Trophoblast cell (in vitro differentiated cells and primary cell): ENCODE measurements at regions not wholly inside any gene's neighbourhood (a gene's known extent, or its start where the extent isn't known, plus 50 kb on each side); places are given as distances from the start of the nearest gene placed in this dataset.
A peak's percentile ranks its signal among the peaks of the same experiment; 100 is the strongest.

Source experiments
- DNase-seq, 2 donors: peaks; one replicate each; pipeline ENCODE4 v3.0.0-alpha.2; 2016
- H2AFZ ChIP-seq: 2 replicates; pipeline ENCODE4 v1.6.1; 2013; ENCODE audit warnings: low read length, moderate library complexity, mild to moderate bottlenecking; ENCODE audit not compliant: insufficient read depth, poor library complexity
- H2AK5ac ChIP-seq: 2 replicates; pipeline ENCODE4 v1.6.1; 2013; ENCODE audit warnings: mild to moderate bottlenecking, low read length
- H2BK120ac ChIP-seq: 2 replicates; pipeline ENCODE4 v1.6.1; 2013; ENCODE audit warnings: low read length, mild to moderate bottlenecking, moderate library complexity; ENCODE audit not compliant: insufficient read depth, poor library complexity
- H2BK12ac ChIP-seq: 2 replicates; pipeline ENCODE4 v1.6.1; 2013; ENCODE audit warnings: mild to moderate bottlenecking, low read length, moderate library complexity
- H2BK5ac ChIP-seq: 2 replicates; pipeline ENCODE4 v1.6.1; 2013; ENCODE audit warnings: low read length, low read depth, moderate library complexity, mild to moderate bottlenecking; ENCODE audit not compliant: poor library complexity
- H3K14ac ChIP-seq: 2 replicates; pipeline ENCODE4 v1.6.1; 2013; ENCODE audit warnings: mild to moderate bottlenecking, low read length
- H3K18ac ChIP-seq: 2 replicates; pipeline ENCODE4 v1.6.1; 2013; ENCODE audit warnings: mild to moderate bottlenecking, low read length
- H3K23ac ChIP-seq: 2 replicates; pipeline ENCODE4 v1.6.1; 2013; ENCODE audit warnings: low read length
- H3K27ac ChIP-seq: 2 replicates; pipeline ENCODE4 v1.5.1; 2013; ENCODE audit warnings: low read depth, mild to moderate bottlenecking, inconsistent platforms, low read length, moderate library complexity
- H3K27me3 ChIP-seq: 2 replicates; pipeline ENCODE4 v1.6.1; 2013; ENCODE audit warnings: inconsistent platforms, mild to moderate bottlenecking, low read length, moderate library complexity; ENCODE audit not compliant: insufficient read depth
- H3K36me3 ChIP-seq, 2 experiments: 1 replicate in 1 of 2; 2 replicates in 1 of 2; pipeline ENCODE4 v1.6.1; 2013; ENCODE audit warnings: low read length in 2 of 2, mild to moderate bottlenecking in 2 of 2, moderate library complexity in 1 of 2; ENCODE audit not compliant: insufficient read depth in 2 of 2, control insufficient read depth in 1 of 2
- H3K4ac ChIP-seq: 2 replicates; pipeline ENCODE4 v1.6.1; 2013; ENCODE audit warnings: low read depth, mild to moderate bottlenecking, low read length, moderate library complexity
- H3K4me1 ChIP-seq, 2 experiments: 1 replicate in 1 of 2; 2 replicates in 1 of 2; pipeline ENCODE4 v1.6.1; 2013; ENCODE audit warnings: low read length in 2 of 2, mild to moderate bottlenecking in 2 of 2, moderate library complexity in 1 of 2; ENCODE audit not compliant: insufficient read depth in 2 of 2, control insufficient read depth in 1 of 2
- H3K4me2 ChIP-seq: 2 replicates; pipeline ENCODE4 v1.6.1; 2013; ENCODE audit warnings: inconsistent platforms, mild to moderate bottlenecking, low read length, moderate library complexity
- H3K4me3 ChIP-seq: 2 replicates; pipeline ENCODE4 v1.5.1; 2013; ENCODE audit warnings: mild to moderate bottlenecking, low read depth, low read length, inconsistent platforms
- H3K79me1 ChIP-seq: one replicate; pipeline ENCODE4 v1.6.1; 2013; ENCODE audit warnings: low read length
- H3K79me2 ChIP-seq: 2 replicates; pipeline ENCODE4 v1.6.1; 2013; ENCODE audit warnings: low read length, mild to moderate bottlenecking; ENCODE audit not compliant: control insufficient read depth, insufficient read depth, poor library complexity
- H3K9ac ChIP-seq: 2 replicates; pipeline ENCODE4 v1.6.1; 2013; ENCODE audit warnings: mild to moderate bottlenecking, low read length
- H3K9me3 ChIP-seq: 2 replicates; pipeline ENCODE4 v1.6.1; 2013; ENCODE audit warnings: low read depth, mild to moderate bottlenecking, control low read depth, inconsistent platforms, low read length; ENCODE audit not compliant: insufficient read depth
- H4K12ac ChIP-seq: 2 replicates; pipeline ENCODE4 v1.6.1; 2013; ENCODE audit warnings: low read depth, mild to moderate bottlenecking, low read length, moderate library complexity
- H4K8ac ChIP-seq: 2 replicates; pipeline ENCODE4 v1.6.1; 2013; ENCODE audit warnings: low read depth, mild to moderate bottlenecking, low read length, moderate library complexity
- H4K91ac ChIP-seq: one replicate; pipeline ENCODE4 v1.6.1; 2013; ENCODE audit warnings: low read depth, mild to moderate bottlenecking, low read length, moderate library complexity
- WGBS: extraction: QIAGEN DNeasy Blood & Tissue Kit; methylation state at CpG from one replicate; pipeline ENCODE4 v1.1.7; 2013; ENCODE audit warnings: missing lambda C conversion rate; ENCODE audit not compliant: insufficient read length, insufficient coverage; ENCODE audit errors: extremely low coverage; 5-methylcytosine and 5-hydroxymethylcytosine counted together

DNA sequence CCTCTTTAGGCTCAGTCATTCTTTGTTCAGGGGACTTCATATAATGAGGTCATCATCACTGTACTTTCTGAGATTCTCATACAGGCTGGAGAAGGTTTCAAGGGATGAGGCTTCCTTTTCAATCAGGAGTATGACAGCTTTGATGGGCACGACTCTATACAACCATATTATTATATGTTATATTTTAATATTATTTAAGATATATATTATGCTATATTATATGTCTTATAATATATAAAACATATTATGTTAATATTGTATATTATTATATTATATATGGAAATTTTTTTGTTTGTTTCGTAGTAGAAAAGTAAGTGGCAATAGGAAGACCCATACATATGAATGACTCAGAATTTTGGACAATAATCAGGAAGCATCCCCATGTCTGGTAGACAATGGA is 78.0 kb upstream of the GATA6 start:
- Histone ChIP-seq H3K27ac (no peak overlapping the region), H3K4me2 (no peak overlapping the region), H2AFZ (no peak overlapping the region), H3K36me3 (no peaks in the 10 kb centered on the region), H3K27me3 (no peaks in the 10 kb centered on the region), H3K18ac (no peak overlapping the region), H4K8ac (no peak overlapping the region), H2BK120ac (no peak overlapping the region), H3K4me3 (no peak overlapping the region), H3K9me3 (no peaks in the 10 kb centered on the region), H4K12ac (no peak overlapping the region), H4K91ac (no peak overlapping the region), H2AK5ac (no peak overlapping the region), H3K14ac (no peak overlapping the region), H2BK12ac (no peak overlapping the region), H3K23ac (no peak overlapping the region), H3K4me1 (peaks cover 0 to 2% of the 10 kb centered on the region in 2 experiments), H3K4ac (no peak overlapping the region), H3K79me2 (no peaks in the 10 kb centered on the region), H3K79me1 (no peaks in the 10 kb centered on the region), H2BK5ac (no peak overlapping the region), H3K9ac (no peak overlapping the region)
- no peak for DNase-seq
- WGBS = no CpG with 5 or more reads among the region's 2 CpGs

DNA sequence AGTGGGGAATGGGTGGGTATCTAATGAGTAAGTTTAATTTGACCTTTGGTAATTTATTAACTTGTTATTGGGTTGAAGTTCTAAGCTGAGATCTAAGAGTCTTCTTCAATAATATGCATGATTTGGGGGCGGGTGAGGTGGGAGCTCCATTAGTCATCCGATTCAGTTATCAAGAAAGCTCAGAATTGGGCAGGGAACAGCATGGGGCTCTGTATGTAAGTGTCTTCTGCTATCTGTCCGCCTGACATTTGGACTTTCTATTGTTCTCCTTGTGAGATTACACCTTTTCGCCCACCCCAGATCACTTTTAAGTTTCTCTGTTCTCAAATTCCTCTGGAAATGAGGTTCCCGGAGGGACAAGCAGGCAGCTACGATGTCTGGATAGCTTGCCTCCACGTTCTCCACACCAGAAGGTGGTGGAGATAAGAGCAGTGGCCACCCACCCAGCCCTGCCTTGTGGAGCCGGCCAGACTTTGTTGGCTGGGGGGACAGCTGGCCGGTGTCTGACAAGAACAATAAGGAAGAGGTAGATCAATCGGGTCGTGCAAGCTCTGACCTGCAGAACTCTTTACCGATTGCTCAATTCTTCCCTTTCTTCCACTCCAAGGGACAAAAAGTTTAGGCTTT is 75.5 kb upstream of the GATA6 start:
- H3K23ac ChIP-seq = no peak overlapping the region
- no peak for DNase-seq
- no peak overlapping the region for H2BK5ac ChIP-seq
- H3K9me3 ChIP-seq = no peaks in the 10 kb centered on the region
- no peak overlapping the region for H3K14ac ChIP-seq
- H3K18ac ChIP-seq = no peak overlapping the region
- no peak overlapping the region for H2AK5ac ChIP-seq
- no peaks in the 10 kb centered on the region for H3K36me3 ChIP-seq
- H3K4me1 ChIP-seq = peaks cover 0 to 2% of the 10 kb centered on the region in 2 experiments
- no peak overlapping the region for H3K4me3 ChIP-seq
- no peak overlapping the region for H2BK120ac ChIP-seq
- H3K27me3 ChIP-seq = no peaks in the 10 kb centered on the region
- WGBS = no CpG with 5 or more reads among the region's 12 CpGs
- H4K12ac ChIP-seq = no peak overlapping the region
- no peak overlapping the region for H3K4me2 ChIP-seq
- H4K8ac ChIP-seq = no peak overlapping the region
- H3K79me1 ChIP-seq = no peaks in the 10 kb centered on the region
- no peak overlapping the region for H3K9ac ChIP-seq
- H3K4ac ChIP-seq = no peak overlapping the region
- H2AFZ ChIP-seq = no peak overlapping the region
- H4K91ac ChIP-seq = no peak overlapping the region
- no peaks in the 10 kb centered on the region for H3K79me2 ChIP-seq
- H3K27ac ChIP-seq = no peak overlapping the region
- no peak overlapping the region for H2BK12ac ChIP-seq

DNA sequence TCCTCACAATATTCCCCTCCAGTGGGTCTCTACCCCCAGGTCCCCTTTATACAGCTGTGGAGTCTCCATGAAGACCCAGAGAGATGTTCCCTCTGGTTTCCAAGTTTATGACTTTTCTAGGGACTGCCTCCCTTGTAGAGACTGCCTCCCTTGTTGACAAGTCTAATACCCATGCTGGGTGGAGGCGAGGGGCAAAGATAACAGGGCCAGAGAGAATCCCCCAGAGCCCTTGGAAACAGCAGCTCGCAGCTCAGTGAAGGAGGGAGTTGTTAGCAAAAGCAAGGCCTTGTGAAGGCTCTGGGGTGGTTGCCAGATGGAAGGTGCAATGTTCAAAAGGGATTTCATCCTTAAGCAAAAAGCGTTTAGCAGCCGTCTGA is 75.0 kb upstream of the GATA6 start:
- peaks cover 0 to 2% of the 10 kb centered on the region in 2 experiments for H3K4me1 ChIP-seq
- H3K4me2 ChIP-seq = no peak overlapping the region
- no peak overlapping the region for H4K12ac ChIP-seq
- H3K9me3 ChIP-seq = no peaks in the 10 kb centered on the region
- no peaks in the 10 kb centered on the region for H3K27me3 ChIP-seq
- H4K91ac ChIP-seq = no peak overlapping the region
- no peak overlapping the region for H3K27ac ChIP-seq
- H2BK12ac ChIP-seq = no peak overlapping the region
- H3K14ac ChIP-seq = no peak overlapping the region
- no peak for DNase-seq
- no peaks in the 10 kb centered on the region for H3K36me3 ChIP-seq
- H2BK5ac ChIP-seq = no peak overlapping the region
- H2AFZ ChIP-seq = no peak overlapping the region
- no peak overlapping the region for H3K23ac ChIP-seq
- no peak overlapping the region for H4K8ac ChIP-seq
- no peak overlapping the region for H3K4ac ChIP-seq
- H3K4me3 ChIP-seq = no peak overlapping the region
- no CpG with 5 or more reads among the region's 4 CpGs for WGBS
- no peak overlapping the region for H2BK120ac ChIP-seq
- H2AK5ac ChIP-seq = no peak overlapping the region
- H3K79me2 ChIP-seq = no peaks in the 10 kb centered on the region
- no peak overlapping the region for H3K9ac ChIP-seq
- no peak overlapping the region for H3K18ac ChIP-seq
- H3K79me1 ChIP-seq = no peaks in the 10 kb centered on the region

DNA sequence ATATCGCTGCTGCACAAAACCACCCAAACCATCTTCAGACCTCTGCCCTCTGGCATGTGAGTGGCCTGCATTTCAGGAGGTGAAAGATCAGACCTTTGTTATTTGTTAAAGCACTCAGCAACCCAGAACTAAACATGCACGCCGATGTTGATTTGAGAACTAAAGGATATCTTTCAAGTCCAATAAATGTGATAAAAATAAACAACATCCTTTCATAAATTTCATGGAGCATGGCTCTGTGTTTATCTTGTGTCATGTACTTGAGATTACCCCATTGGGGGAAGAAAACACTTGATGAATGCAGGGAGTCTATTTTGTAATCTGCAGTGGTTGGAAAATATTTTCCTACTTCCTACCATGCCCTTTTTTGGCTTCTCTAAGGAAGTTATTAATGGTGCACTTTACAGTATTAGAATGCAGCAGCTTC is 70.8 kb upstream of the GATA6 start:
- Histone ChIP-seq H3K79me2 (no peaks in the 10 kb centered on the region), H3K4me3 (no peak overlapping the region), H3K14ac (no peak overlapping the region), H3K9ac (no peak overlapping the region), H4K8ac (no peak overlapping the region), H3K18ac (no peak overlapping the region), H3K4me2 (no peak overlapping the region), H2BK12ac (no peak overlapping the region), H2BK120ac (no peak overlapping the region), H4K91ac (no peak overlapping the region), H4K12ac (no peak overlapping the region), H2AFZ (no peak overlapping the region), H3K79me1 (no peaks in the 10 kb centered on the region), H3K4ac (no peak overlapping the region), H2BK5ac (no peak overlapping the region), H2AK5ac (no peak overlapping the region), H3K4me1 (peaks cover 0 to 2% of the 10 kb centered on the region in 2 experiments), H3K27me3 (no peaks in the 10 kb centered on the region), H3K9me3 (no peaks in the 10 kb centered on the region), H3K23ac (no peak overlapping the region), H3K27ac (no peak overlapping the region), H3K36me3 (no peaks in the 10 kb centered on the region)
- DNase-seq = peak in 1 of 2 donors; percentile 25
- WGBS = no CpG with 5 or more reads among the region's 3 CpGs
